GM21619 (cell line): ENCODE measurements at regions not wholly inside any gene's neighbourhood (a gene's known extent, or its start where the extent isn't known, plus 50 kb on each side); places are given as distances from the start of the nearest gene placed in this dataset.
"Not testable (repeated sequence)": the region's sequence is repeated elsewhere in the genome, so short reads cannot be mapped to it uniquely, and the experiment has no call there.

Experiments
- ATAC-seq: cut with Tn5 transposase; IDR thresholded peaks from one replicate; pipeline ENCODE4 v1.9.1; 2021; ENCODE audit not compliant: unreplicated experiment

DNA sequence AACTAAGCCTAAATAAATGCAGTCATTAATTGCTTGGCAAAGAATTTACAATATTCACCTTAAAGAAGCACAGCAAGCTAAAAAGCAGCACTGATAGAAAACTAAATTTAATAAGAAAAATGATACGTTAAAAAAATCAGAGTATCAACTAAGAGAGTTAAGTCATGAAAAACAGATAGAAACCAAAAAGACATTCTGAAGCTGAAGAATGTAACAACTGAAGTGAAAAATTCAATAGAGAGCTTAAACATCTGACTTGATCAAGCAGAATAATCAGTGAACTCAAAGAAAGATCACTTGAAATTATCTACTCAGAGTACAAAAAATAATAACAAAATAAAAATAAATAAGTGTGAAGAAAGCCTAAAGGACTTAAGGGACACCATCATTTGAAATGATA lies 588.0 kb upstream of the HS3ST1 start:
- no peak for ATAC-seq

DNA sequence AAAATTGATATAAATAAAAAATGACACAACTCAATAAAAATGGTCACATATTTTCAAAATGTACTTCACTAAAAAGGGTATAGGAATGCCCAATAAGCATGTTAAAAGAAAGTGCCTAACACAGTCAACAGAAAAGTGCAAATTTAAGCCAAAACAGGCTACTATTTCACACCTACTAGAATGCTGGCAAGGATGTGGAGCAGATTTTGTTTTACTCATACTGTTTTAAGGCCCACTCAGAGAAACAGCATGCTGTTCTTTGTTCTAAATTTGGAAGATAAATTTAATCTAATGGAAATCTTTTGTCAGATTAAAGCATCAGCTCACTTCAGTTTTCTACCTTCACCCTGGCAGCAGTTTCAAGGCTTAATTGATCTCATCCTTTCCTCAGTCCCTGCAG lies 576.8 kb upstream of the HS3ST1 start:
- ATAC-seq, result no peak

DNA sequence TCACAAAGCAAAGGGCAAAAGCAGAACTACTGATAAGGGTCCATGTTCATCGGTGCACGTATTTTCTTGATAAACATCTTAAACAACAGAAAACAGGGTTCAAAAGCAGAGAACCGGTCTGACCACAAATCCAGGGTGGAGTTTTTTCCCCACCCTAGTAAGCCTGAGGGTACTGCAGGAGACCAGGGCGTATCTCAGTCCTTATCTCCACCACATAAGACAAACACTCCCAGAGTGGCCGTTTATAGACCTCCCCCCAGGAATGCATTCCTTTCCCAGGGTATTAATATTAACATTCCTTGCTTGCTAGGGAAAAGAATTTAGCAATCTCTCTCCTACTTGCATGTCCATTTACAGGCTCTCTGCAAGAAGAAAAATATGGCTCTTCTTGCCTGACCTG lies 567.9 kb upstream of the HS3ST1 start:
- ATAC-seq, result not testable (repeated sequence)

DNA sequence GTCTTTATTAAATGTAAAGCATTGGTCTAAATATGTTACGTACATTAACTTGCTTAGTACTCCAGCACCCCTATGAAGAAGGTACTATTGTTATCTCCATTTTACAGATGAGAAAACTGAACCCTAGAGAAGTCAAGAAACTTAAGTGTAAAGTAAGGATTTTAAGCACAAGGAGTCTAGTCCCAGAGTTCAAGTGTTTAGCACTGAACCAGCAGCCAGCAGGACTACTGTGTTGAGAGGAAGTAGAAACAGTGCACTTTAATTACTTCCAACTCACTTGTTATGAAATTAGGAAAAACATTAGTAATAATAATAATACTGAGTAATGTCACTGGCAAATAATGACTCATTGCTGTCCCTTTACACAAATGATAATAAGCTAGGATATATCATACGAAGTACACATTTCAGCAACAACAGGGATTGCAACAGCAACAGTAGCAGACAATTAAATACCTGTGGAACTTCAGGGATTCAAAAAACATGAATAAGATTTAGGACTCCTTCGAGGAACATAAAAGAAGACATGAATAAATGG lies 548.1 kb upstream of the HS3ST1 start:
- ATAC-seq, result no peak

DNA sequence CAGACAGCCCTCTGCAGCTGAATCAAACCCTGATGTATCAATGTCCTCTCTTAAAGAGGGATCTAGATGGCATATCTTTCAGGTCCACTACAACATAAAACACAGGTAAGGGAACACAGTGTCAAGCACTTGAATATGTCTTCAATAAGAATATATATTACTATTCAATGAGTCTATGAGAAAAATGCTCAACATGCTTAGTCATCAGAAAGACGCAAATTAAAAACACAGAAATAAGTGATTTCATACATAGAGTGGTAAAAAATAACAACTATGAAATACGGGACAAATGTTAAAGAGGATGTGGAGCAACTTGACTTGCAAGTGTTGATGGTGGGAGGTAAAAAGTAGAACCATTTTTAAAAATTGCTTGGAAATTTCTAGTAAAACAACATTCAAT lies 544.6 kb upstream of the HS3ST1 start:
- ATAC-seq, result no peak

DNA sequence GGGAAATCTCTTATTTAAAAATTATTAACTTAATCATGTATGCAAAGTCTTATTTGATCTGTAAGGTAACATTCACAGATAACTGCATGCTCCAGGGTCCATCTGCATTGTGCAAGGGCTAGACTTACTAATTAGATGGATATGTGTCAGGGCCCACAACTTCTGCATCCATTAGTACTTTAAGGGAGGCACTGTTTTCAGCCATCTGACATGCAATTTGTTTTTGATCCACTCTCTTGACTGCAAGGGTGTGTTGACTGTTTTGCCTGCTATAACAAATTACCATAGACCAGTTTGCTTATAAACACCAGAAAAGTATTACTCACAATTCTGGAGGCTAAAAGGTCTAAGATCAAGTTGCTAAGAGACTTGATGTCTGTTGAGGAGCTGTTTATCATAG lies 542.1 kb upstream of the HS3ST1 start:
- ATAC-seq, result no peak

DNA sequence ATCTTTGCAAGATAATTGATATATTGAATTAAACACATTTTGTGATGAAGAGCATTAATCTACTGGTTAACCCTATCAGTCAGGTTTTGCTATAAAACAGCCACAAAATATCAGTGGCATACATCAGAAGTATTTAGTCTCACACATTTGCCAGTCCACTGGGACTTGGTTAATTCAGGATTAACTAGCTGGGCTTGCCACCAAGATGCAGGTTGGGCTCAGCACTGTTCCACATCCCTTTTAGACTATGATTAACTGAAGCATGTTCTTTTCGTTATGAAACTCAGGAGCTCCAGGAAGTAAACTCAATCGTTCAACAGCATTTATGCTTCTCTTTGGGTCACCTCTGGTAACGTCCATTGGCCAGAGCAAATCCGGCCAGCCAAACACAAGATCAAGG lies 538.1 kb upstream of the HS3ST1 start:
- no peak for ATAC-seq

DNA sequence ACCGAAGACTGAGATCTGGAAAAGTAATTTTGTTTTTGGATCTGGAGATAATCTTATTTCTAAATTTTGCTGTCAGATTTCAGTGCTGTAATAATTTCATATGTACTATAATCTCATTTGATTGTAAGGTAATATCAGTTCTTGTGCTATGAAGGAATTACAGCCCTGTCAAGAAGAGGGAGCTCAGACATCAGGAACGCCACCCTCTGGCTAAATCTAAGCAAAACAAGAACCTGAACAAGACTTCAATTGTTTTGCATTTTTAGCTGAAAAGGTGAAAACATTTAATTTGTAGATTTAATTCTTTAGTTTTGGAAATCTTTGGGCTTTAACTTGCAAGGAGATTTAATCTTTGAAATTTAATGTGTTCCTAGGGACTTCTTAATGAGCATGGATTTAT lies 525.4 kb upstream of the HS3ST1 start:
- ATAC-seq, result no peak

DNA sequence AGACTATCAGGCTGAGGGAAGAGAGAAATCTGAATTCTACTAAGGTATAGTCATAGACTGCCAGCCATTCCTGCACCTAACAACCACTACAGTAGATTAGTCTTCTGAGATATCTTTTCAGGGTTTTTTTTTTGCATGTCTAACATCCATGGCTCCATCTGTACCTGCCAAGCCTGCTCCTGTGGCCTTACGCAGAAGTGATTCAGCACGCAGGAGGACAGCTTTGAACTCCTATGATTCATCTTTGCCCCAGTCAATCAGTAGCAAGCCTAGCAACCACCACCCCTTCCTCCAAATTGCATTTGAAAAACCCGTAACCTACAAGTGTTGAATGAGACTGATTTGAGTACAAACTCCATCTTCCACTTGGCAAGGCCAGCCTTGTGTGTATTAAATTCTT lies 520.7 kb upstream of the HS3ST1 start:
- ATAC-seq, result no peak

DNA sequence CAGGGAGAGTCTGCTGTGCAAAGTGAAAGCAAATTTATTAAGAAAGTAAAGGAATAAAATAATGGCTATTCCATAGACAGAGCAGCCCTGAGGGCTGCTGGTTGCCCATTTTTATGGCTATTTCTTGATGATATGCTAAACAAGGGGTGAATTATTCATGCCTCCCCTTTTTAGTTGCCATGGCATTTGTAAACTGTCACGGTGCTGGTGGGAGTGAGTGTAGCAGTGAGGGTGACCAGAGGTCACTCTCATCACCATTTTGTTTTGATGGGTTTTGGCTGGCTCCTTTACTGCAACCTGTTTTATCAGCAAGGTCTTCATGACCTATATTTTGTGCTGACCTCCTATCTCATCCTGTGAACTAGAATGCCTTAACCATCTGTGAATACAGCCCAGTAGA lies 518.9 kb upstream of the HS3ST1 start:
- not testable (repeated sequence) for ATAC-seq

DNA sequence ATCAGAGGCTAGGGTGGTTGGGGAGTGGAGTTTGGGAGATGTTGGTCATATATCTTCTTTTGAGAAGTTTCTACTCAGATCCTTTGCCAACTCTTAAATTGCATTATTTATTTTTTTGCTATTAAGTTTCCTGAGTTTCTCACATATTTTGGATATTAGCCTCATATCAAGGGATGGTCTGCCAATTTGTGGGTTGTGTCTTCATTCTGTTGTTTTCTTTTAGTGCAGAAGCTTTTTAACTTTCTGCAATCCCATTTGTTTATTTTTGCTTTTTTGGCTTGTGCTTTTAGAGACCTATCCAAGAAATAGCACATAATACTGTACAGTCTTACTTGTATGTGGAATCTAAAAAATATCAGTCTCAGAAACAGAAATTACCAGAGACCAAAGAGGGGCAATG lies 509.2 kb upstream of the HS3ST1 start:
- ATAC-seq, result no peak

DNA sequence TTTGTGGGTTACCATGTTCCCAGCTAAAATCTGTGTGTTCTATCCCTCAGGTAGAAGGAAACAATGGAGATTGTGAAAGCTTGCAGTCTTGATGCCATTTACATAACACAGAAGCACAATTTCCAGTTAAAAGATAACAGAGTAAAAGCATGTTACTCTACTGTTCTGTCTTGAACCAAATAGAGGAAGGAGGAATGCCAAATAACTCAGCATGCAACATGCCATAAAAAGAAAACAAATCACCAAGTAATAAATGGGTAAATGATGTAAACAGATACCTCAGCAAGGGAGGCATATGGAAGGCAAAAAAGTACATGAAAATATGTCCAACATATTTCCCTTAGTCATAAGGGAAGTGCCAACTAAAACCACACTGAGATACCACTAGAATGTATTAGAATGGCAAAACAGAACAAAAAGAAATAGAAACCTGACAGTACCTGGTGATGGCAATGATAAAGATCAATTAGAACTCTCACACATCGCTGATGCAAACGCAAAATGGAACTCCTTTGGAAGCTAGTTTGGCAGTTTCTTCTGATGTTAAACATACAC lies 502.6 kb upstream of the HS3ST1 start:
- no peak for ATAC-seq

DNA sequence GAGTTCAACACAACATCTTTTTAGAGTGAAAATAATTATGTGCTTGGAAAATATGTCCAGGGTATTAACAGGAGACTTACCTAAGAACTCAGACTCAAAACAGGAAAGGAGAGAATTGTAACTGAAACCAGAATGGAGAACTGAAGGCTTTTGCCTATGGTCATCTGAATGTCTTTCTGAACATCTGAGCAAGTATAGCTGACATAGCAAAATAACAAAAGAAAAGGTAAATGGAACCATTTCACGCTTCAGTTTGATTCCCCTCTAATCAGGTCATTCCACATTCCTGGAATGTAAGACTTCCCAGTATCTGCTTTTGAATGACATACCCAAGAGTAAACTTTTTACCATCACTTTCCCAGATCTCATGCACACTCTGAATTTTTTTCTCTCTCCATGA lies 500.4 kb upstream of the HS3ST1 start:
- ATAC-seq, result no peak

DNA sequence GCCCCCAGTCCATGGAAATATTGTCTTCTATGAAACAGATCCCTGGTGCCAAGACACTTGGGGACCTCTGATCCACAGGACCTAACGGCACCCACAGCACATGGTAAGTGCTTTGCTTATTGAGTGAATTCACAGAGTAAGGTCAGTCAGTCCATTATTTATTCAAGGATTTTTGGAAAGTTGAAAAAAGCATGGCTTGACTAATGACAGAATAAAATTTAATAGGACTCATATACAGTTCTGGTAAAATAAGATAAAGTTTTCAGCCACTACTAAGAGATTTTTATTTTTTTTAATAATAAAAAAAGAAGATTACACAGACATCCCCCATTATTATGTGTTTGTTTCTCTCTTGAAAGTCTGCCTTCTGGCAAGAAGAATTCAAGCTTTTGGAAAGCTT lies 490.6 kb upstream of the HS3ST1 start:
- no peak for ATAC-seq

DNA sequence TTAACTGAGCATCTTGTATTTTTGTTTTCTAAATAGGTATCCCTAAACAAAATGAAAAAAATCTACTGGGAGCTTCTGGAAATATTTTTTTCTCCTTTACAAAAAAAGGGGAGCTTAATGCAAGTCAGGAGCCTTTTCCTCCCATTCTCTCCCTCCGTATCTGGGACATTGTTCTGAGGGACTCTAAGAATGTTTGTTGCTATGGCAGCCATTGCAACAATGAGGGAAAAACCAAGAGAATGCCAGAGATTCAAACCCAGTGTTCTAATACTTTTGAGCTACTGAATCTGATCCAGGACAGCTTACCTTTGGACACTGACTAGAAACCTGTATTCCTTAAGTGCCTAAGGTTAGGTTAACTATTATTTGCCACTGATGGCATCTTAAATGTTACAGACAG lies 485.7 kb upstream of the HS3ST1 start:
- no peak for ATAC-seq

DNA sequence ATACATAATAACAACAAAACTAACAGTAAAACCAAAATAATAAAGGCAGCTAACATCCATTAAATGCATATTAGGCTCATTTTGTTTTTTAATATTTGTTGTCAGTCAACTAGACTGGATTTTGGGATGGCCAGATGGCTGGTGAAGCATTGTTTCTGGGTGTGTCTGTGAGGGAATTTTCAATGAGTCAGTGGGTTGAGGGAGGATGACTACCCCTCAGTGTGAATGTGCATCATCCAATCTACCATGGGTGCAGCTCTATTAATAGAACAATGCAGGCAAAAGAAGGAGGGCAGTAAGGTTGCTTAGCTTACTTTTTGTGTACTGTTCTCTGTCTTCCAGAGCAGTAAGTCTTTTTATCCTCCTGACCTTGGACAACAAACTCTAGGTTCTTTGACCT lies 484.2 kb upstream of the HS3ST1 start:
- no peak for ATAC-seq

DNA sequence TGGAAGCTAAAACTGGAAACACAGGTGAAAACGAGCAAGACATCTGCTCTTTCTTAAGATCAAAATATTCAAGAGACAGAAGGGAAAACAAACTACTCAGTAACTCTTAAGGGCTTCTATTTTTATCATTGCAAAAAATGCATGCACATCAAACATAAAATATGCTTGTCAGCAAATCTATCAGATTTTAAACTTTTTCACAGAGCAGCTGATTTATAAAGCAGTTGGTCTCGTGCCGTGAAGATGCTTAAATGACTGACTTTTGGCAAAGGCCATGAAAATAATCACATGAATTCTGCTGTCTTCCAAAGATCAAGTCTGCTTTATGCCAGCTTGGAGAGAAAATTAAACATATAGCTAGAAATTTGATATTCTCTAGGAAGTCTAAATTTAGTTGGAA lies 482.1 kb upstream of the HS3ST1 start:
- no peak for ATAC-seq

DNA sequence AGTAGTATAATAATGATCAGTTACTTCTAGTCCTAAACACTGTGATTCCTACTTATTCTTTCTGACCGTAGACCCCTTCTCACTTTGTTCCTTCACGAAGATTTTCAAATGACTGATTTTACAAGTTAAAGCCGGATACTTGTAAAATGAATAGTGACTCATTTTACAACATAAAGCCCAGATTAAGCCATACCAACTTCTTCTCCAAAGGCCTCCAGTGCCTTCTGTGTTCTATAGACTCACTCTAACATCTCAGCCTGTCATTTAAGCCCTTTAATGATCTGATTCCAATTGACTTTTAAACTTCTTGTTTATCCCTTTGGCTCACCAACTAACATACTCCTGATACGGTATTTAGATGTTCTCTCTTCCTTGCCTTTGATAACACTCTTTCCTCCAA lies 480.0 kb upstream of the HS3ST1 start:
- ATAC-seq, result no peak

DNA sequence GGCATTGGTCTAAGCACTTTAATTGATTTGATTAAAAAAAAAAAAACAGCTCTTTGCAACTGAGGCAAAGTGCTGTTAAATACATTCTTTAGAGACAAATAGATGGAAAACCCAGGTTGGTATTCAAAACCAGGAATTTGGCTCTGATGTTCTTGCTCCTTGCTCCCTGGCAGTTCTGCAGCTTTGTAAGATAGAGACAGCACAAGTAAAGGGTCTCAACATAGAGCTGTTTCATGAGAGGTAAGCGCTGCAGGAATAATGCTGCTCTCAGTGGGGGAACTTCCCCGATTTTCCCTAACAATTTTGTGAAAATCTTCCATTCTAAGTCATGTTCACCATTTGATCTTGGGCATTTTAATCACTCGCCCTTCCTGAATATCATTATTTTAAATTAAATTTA lies 479.5 kb upstream of the HS3ST1 start:
- ATAC-seq, result no peak

DNA sequence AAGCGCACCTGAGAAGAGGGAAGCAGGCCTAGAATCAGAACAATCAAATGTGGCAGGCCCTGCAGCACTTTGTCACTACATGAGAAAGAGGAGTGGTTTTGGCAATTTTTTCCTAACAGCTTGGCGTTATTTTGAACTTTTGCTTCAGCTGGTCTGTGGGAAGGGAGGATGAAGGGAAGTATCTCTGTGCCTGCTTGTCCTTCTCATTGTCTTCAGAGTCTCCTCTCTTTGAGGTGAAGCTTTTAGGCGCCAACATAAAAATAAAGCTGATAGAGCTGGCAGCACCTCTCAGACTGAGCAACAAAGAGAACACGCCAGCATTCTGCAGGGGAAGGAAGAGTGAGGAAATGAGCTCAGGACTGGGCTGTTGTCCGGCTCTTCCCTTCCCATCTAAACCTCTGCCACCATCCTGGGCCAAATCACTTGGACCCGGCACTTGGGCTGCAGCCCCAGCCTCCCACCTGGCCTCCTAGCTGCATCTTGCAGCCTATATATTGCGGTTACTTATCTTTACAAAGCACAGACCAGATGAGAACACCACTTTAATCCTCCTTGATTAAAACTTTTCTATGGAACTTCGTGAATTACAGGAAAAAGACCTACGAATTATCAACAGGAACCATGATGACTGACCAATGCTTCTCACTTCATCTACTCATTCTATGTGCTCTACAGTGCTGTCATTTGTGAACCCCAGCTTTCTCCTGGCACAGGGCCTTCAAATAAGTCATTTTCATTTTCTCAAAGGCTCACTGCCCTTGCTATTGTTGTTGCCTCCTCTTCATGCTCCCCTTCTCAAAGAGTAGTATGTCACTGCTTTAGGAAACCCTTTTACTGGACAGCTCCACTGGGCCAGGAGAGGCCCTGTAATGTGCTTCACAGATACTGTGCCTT lies 476.4 kb upstream of the HS3ST1 start:
- ATAC-seq, result no peak

DNA sequence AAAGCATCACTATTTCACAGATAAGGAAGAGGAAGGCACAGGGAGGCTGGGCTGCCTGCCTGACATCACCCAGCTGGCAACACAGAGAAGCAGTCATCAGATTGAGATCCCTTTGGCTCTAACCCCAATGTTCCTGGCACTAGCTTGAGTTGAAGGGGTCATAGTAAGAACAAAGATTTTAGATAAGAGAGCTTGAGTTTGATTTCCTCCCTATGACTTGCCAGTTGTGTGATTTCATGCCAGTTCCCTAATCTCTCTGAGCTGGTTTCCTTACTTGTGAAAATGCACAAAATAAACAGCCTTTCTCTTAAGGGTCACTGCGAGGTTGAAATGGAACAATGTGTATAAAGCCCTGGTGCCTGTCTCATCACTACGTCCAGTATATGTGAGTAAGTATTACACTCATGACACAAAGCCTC lies 475.4 kb upstream of the HS3ST1 start:
- no peak for ATAC-seq

DNA sequence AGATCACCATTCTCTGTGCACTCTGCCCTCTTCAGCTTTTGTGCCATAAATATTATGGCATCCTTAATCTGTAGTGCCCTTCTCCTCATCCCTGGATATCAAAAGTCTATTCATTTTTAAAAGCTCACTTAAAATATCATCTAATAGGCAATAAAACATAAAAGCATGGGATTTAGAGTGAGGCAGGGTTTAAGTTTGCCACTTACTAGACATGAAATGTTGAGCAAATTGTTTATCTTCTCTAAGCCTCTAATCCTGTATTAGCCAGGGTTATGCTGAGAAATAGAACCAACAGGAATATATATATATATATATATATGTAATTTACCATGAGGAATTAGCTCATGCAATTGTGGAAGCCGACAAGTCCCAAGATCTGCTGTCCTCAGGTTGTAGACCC lies 472.4 kb upstream of the HS3ST1 start:
- ATAC-seq, result no peak

DNA sequence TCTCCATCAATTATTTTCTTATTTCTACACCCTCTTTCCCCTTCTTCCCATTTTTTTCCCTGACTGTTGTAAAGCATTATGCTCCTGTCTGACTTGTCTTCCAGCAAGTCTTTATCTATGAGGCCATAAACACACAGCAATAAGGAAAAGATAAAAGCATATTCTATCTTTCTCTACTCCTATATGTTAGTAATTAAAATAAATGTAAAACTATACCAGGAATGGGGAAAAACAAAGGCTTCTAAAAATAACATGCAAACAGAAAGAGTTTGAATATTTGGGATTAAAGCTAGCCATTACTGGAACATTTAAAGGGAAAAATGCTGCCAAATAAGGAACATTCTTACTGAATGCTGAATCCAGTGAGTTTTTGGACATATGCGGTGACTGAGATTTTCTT lies 471.7 kb upstream of the HS3ST1 start:
- no peak for ATAC-seq
